GM19467 (cell line): ENCODE measurements at regions not wholly inside any gene's neighbourhood (a gene's known extent, or its start where the extent isn't known, plus 50 kb on each side); places are given as distances from the start of the nearest gene placed in this dataset.

Experiments
- ATAC-seq: cut with Tn5 transposase; IDR thresholded peaks from one replicate; pipeline ENCODE4 v1.9.1; 2021; ENCODE audit warnings: mild to moderate bottlenecking, moderate library complexity; ENCODE audit not compliant: unreplicated experiment

GRCh38 chr6:170483413-170483812 is 69.7 kb downstream of the PSMB1 start:
- ATAC-seq: no peak

GRCh38 chr6:170480050-170480692 is 72.9 kb downstream of the PSMB1 start:
- no peak for ATAC-seq

- no peak for ATAC-seq
These were observed 76.7 kb downstream of the PSMB1 start for GRCh38 chr6:170476360-170476759.

GRCh38 chr6:170475118-170475517 is 78.0 kb downstream of the PSMB1 start:
- ATAC-seq: no peak

- ATAC-seq: no peak
These were observed 79.3 kb downstream of the PSMB1 start for GRCh38 chr6:170473801-170474200.

- ATAC-seq: no peak
These were observed 79.8 kb downstream of the PSMB1 start for GRCh38 chr6:170473301-170473717.

- ATAC-seq: no peak
These were observed 81.6 kb downstream of the PSMB1 start for GRCh38 chr6:170471491-170471890.

GRCh38 chr6:170470734-170471133 is 82.4 kb downstream of the PSMB1 start:
- no peak for ATAC-seq

GRCh38 chr6:170464524-170464979 is 88.6 kb downstream of the PSMB1 start:
- no peak for ATAC-seq

GRCh38 chr6:170464080-170464479 is 89.0 kb downstream of the PSMB1 start:
- no peak for ATAC-seq

GRCh38 chr6:170463101-170463721 is 89.9 kb downstream of the PSMB1 start:
- ATAC-seq: no peak

- no peak for ATAC-seq
These were observed 90.6 kb downstream of the PSMB1 start for GRCh38 chr6:170462366-170463020.

GRCh38 chr6:170461556-170462365 is 91.3 kb downstream of the PSMB1 start:
- no peak for ATAC-seq

GRCh38 chr6:170461111-170461510 is 92.0 kb downstream of the PSMB1 start:
- no peak for ATAC-seq

GRCh38 chr6:170460641-170461040 is 92.5 kb downstream of the PSMB1 start:
- no peak for ATAC-seq

- ATAC-seq: peak; percentile 96
These were observed 93.7 kb downstream of the PSMB1 start for GRCh38 chr6:170459451-170459850.

- no peak for ATAC-seq
These were observed 96.0 kb downstream of the PSMB1 start for GRCh38 chr6:170456886-170457698.
